Urothelium cell line (cell line): ENCODE measurements at regions not wholly inside any gene's neighbourhood (a gene's known extent, or its start where the extent isn't known, plus 50 kb on each side); places are given as distances from the start of the nearest gene placed in this dataset.
A peak's percentile ranks its signal among the peaks of the same experiment; 100 is the strongest.
"Not testable (repeated sequence)": the region's sequence is repeated elsewhere in the genome, so short reads cannot be mapped to it uniquely, and the experiment has no call there.

ENCODE experiments used
- DNase-seq: peaks from one replicate; pipeline ENCODE4 v3.0.0; 2011; ENCODE audit warnings: low spot score, mixed read lengths
- FAIRE-seq: peaks from 2 replicates; lab custom pipeline; 2011; peaks lifted over from hg19 to GRCh38; lab: Jason Lieb, UNC

- DNase-seq, FAIRE-seq: not testable (repeated sequence)
Measured at GRCh38 chrX:31014474-31014873, 57.4 kb downstream of the FTHL17 start.

GRCh38 chrX:31012509-31013025 is 59.3 kb downstream of the FTHL17 start:
- FAIRE-seq = no peak
- no peak for DNase-seq

- FAIRE-seq (no peak), DNase-seq (no peak)
Measured at GRCh38 chrX:31007321-31007720, 64.5 kb downstream of the FTHL17 start.

GRCh38 chrX:31006027-31006426 is 65.8 kb downstream of the FTHL17 start:
- no peak for FAIRE-seq

GRCh38 chrX:30997411-30997810 is 74.4 kb downstream of the FTHL17 start:
- DNase-seq (no peak), FAIRE-seq (no peak)

More at GRCh38 chrX:31006027-31006426, 65.8 kb downstream of the FTHL17 start:
- no peak for DNase-seq

GRCh38 chrX:30995705-30996104 is 76.1 kb downstream of the FTHL17 start:
- no peak for FAIRE-seq

GRCh38 chrX:30995060-30995700 is 76.7 kb downstream of the FTHL17 start:
- no peak for FAIRE-seq
- no peak for DNase-seq

More at GRCh38 chrX:30995705-30996104, 76.1 kb downstream of the FTHL17 start:
- no peak for DNase-seq

GRCh38 chrX:30994018-30994417 is 77.8 kb downstream of the FTHL17 start:
- not testable (repeated sequence) for DNase-seq, FAIRE-seq

- no peak for FAIRE-seq
- DNase-seq = peak; percentile 0
Measured at GRCh38 chrX:30992381-30992904, 79.4 kb downstream of the FTHL17 start.

GRCh38 chrX:30990361-30990760 is 81.5 kb downstream of the FTHL17 start:
- no peak for DNase-seq

GRCh38 chrX:30982467-30982866 is 89.4 kb downstream of the FTHL17 start:
- FAIRE-seq (no peak), DNase-seq (no peak)

More at GRCh38 chrX:30990361-30990760, 81.5 kb downstream of the FTHL17 start:
- FAIRE-seq = no peak

- no peak for DNase-seq
- FAIRE-seq = no peak
Measured at GRCh38 chrX:30981968-30982367, 89.9 kb downstream of the FTHL17 start.

GRCh38 chrX:30979271-30979670 is 90.2 kb upstream of the TAB3 start:
- FAIRE-seq = no peak

GRCh38 chrX:30975467-30975866 is 86.4 kb upstream of the TAB3 start:
- FAIRE-seq (no peak), DNase-seq (no peak)

More at GRCh38 chrX:30979271-30979670, 90.2 kb upstream of the TAB3 start:
- DNase-seq = no peak

- DNase-seq = no peak
- no peak for FAIRE-seq
Measured at GRCh38 chrX:30973784-30974427, 84.9 kb upstream of the TAB3 start.

- no peak for FAIRE-seq
Measured at GRCh38 chrX:30971774-30972603, 82.9 kb upstream of the TAB3 start.

GRCh38 chrX:30967516-30967915 is 78.5 kb upstream of the TAB3 start:
- FAIRE-seq (no peak), DNase-seq (no peak)

More at GRCh38 chrX:30971774-30972603, 82.9 kb upstream of the TAB3 start:
- DNase-seq = peak; percentile 13

GRCh38 chrX:30965767-30966166 is 76.7 kb upstream of the TAB3 start:
- no peak for DNase-seq
- no peak for FAIRE-seq

GRCh38 chrX:30961387-30962174 is 72.5 kb upstream of the TAB3 start:
- no peak for DNase-seq
- FAIRE-seq = no peak

GRCh38 chrX:30957753-30958152 is 68.7 kb upstream of the TAB3 start:
- DNase-seq = peak; percentile 26
- no peak for FAIRE-seq
